ENCODE measurements at regions not wholly inside any gene's neighbourhood (a gene's known extent, or its start where the extent isn't known, plus 50 kb on each side); places are given as distances from the start of the nearest gene placed in this dataset.
A peak's percentile ranks its signal among the peaks of the same experiment; 100 is the strongest.
"Not testable (repeated sequence)": the region's sequence is repeated elsewhere in the genome, so short reads cannot be mapped to it uniquely, and the experiment has no call there.

DNA sequence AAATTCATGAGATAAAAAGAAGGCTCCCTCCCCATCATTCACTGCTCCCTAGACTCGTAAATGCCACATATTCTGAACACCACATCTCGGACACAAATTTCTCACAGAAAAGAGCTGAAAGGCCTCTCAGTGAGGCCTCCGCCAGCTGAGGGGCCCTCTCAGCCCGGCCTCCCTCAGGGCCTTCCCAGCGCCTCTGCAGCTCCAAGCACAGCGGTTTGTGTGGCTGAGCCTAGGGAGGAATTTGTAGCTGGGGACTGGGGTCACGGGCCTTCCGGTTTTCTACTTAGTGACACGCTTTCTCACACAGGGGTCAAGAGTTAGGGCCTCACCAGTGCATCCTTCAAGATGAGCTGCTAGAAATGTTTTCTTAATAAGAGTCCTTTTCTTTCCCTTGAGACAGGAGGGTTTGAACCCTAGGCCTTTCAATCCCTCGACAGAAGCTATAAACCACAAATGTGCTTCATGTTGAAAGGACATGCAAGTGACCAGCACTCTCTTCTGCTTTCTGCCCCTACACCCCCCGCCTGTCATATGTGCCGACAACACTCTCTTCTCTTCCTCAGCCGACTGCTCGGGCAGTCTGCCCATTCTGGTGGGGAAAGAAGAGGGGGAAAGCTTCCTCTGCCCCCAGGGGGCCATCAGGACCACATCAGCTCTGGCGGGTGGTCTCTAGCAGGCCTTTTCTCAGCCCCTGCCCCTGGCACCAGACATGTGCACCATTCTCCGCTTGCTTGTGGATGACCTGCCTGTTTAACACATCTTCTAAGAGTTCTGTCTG is 104.9 kb downstream of the CHIC2 start:
- DNase-seq = no peak

DNA sequence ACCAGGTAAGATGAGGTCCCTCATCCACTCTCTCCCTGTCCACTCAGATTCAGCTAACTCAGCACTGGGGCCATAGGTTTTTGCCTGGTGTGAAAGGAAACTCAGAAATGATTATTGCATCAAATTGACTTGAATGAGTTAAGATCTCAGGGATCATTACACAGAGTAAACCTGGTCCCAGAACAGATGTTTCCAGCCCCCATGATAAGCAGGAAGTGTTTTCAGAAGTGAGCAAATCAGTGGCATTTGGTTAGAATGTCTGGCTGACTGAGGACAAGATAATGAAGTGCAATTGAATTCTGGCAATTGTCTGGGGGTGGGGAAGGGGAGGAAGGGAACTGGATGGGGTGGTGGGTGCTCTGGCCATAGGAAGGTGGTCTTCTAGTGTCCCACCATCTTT is 108.0 kb downstream of the CHIC2 start:
- DNase-seq = no peak

DNA sequence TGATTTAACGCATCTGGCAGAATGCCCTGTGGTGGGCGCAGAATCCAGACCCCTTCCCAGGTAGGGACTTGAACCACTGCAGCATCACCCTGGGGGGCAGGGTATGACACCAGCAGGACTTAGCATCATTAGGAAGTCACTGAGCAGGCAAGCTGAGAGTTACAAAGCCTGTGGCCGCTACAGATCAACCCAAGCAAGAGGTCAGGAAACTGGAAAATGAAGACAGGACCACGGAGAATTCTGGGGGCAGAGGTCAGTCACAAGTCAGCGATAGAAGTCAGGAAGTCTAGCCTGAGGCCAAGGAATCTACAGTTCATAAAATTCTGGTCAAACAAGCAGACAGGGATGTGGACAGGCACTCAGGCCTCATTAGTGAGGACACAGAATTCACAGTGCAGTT is 108.4 kb downstream of the CHIC2 start:
- DNase-seq = no peak

DNA sequence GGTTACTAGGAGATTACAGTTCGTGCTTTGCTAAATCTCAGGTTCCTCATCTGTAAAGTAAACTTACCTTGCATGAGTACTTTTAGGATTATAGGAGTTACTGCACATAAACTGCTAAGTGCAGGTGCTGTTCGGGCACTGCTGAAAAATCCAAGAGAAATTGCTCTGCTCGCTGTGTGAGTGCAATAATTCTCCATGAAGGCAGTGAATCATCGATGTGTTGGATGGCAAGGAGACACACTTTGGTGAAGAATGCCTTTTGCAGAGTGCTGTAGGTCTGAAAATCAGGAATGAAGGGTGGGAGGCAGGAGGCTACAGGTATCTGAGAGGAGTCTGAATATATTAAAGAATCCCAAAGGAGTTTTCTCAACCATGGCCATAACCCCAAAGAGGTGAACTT is 113.0 kb downstream of the CHIC2 start:
- no peak for DNase-seq

DNA sequence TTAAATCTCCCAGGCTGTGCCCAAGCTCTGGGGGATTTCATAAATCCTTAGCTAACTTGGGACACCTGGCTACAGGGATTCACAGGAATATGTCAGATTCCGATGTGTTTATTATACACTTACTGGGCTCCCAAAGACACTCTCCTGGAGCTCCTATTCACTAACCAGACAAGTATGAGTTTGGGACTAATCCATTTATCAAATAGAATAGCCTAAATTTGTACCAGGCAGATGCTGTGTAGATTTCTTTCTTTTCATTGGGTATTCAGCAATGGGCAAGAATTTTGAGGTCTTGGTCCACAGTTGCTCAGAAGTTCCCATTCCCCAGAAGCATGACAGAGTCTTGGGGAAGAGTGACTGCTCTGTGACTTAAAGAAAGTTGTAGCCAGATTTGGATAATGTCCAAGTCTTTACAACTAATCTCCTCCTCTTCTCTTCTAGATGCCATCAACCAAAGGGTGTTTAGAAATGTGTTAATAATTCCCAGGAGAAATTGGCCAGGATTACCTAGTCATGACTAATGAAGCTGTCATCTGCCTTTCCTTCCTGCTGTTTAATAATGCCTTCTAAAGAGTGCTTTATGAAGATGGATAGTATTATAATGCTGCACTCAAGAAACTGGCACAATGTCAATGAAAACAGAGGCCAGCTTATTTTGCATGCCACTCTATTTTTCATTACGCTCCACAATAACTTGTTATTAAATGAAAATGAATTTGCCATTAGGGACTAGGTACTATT is 120.9 kb downstream of the CHIC2 start:
- DNase-seq = no peak

DNA sequence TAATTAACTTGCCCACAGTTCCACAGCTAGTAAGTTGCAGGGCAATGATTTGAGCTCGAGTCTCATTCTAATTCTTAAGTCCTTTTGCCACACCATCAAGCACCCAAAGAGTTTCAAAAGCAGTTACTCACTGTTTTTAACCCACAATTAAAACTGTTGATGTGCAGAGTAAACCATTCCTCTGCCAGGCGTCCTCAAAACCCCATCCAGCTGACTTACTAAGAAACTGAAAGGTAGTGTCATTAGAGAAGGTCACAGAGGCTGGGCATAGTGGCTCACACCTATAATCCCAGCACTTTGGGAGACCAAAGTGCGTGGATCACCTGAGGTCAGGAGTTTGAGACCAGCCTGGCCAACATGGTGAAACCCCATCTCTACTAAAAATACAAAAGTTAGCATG is 121.7 kb downstream of the CHIC2 start:
- DNase-seq = no peak

DNA sequence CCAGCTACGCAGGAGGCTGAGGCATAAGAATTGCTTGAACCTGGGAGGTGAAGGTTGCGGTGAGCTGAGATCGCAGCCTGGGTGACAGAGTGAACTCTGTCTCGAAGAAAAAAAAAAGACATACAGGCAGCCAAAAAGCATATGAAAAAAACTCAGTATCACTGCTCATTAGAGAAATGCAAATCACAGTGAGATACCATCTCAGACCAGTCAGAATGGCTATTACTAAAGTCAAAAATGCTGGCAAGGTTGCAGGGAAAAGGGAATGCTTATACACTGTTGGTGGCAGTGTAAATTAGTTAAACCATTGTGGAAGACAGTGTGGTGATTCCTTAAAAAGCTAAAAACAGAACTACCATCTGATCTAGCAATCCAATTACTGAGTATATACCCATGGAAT is 123.1 kb downstream of the CHIC2 start:
- DNase-seq = no peak

DNA sequence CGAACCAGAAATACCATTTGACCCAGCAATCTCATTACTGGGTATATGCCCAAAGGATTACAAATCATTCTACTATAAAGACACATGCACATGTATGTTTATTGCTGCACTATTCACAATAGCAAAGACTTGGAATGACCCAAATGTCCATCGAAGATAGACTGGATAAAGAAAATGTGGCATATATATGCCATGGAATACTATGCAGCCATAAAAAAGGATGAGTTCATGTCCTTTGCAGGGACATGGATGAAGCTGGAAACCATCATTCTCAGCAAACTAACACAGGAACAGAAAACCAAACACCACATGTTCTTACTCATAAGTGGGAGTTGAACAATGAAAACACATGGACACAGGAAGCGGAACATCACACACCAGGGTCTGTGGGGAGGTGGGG is 124.5 kb downstream of the CHIC2 start:
- DNase-seq = not testable (repeated sequence)

DNA sequence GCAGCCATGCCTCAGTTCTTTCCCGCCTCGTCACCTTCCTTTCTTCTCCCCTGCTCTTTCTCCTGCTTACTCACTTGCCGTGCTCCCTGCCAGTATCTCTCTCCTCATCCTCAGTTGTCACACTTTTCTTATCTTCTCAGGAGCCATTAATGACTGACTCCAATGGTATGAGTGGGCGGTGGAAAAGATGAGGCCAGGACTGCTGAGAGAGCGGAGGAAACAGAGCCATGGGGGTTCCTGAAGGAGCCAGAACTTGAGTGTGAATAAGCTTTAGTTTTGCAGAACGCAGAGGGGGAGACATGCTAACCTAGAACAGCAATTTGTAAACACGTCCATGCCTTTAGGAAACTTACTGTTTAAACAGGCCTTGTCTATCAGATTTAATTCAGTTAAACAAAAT is 126.5 kb downstream of the CHIC2 start:
- DNase-seq = no peak

DNA sequence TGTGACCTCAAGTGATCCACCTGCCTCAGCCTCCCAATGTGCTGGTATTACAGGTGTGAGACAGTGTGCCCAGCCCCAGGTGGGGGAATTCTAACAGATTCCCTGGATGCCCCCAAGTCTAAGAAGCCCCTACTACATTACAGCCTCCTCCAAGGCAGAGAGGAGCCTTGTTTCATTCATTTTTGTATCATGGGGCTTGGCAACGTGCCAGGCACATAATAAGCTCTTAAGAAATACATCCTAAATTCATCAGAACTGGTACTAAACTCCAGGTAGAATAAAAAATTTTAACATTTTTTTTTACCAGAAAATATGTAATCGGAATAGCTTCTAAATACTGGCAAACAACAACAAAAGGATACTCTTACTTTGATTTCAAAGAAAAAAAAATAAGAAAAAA is 127.1 kb downstream of the CHIC2 start:
- no peak for DNase-seq

DNA sequence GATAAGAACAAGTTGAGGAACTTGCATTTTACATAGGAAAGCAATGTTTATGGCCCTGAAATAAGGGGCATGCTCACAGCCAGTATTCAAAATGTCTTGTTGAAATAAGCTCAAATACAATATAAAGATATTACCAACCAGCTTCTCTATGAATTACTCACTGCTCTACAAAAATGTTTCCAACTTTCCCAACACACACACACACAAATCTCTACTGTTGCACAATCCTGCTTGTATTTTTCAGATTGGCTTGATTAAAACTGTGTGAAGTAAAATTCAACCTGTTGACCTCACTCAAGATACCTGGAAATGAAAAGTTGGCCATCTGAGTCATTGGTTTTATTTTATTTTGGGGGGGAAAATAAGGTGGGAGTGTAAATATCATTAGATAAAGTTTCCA is 128.6 kb downstream of the CHIC2 start:
- no peak for DNase-seq

DNA sequence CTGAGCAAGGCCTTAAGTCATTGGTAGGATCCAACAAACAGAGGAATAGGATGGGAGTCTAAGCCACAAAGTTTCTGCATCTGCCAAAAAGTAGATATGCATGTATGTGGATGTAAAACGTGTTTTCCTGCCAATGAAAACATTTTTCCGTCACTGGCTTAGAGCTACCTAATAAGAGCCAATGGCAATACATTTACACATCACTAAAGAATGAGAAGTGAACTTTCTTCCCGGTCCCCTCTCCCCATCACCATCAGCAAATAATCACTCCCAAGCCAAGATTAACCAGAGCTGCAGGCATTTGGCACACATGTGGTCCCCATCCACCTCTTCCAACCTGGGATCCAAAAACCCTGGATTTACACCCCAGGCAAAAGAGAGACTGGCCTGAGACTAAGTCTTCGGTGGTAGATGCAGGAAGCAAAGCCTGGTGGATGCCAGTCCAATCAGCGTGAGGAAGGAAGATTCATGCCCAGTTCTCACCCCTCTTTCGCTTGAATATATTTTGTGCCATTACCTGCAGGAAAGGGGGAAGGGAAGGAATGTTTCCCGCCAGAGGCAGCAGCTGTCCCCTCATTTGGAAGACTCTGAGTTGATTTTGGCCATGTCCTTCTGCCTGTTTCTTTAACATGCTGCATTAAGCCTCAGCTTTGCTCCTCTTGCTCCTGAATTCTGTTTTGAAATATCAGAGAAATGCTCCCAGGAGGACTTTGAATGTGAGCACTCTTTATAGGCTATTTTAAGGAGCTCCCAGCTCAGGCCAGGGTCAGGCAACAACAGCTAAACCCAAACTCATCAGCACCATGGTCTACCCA is 131.4 kb downstream of the CHIC2 start:
- DNase-seq = no peak

DNA sequence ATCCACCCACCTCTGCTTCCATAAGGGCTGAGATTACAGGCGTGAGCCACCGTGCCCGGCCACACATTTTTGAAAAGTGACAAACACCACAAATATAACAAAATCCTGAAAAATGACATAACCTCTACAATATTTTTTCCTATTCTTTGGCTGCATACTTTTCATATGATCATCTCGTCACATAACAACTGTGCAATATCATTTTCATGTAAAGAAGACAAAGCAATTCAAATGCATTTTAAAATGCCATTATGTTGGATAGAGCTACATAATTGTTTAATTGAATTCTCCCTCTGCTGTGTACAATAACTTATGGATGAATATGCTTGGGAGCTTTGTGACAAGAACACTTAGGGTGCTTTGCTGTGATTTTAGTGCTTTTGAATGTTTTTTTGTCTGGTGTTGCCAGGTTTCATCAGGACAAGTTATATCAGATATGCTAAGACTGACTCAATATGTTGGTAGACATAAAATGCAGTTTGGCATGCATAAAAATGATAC is 132.9 kb downstream of the CHIC2 start:
- DNase-seq = no peak

DNA sequence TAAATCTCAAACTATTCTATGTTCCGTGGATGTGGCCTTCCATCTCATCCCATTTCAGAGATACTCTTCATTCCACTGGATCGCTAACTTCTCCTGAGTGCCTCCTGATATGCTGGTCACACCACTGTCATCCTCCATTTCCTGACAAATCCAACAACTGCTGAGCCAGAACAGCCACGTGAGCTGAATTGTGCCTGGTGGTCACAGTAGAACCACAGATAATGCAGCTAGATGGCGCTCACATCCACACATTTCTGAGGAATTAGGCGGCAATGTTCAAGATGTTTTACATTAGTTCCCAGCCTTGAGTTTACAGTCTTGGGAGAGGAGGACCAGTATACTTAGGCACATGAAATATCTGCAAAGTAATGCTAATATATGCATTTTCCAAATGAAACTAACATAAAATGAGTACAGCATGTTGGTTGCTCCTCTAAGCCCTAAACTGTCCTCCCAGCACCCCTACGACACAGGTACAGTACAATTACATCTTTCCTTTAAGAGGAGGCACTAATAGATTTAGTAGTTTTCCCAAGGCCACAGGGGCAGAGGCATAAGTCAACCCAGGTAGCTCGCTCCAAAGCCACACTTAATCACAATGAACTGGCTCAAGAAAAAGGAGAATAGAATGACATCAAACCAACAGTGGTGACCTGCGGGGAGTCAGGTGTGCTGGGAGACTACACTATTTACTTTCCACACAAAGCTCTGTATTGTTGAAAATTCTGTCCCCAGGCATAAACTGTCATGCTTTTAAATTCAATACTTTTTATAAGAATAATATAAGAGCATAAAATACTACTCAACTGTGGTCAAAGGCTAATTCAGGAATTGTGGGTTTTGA is 134.2 kb downstream of the CHIC2 start:
- DNase-seq = peak; percentile 83

DNA sequence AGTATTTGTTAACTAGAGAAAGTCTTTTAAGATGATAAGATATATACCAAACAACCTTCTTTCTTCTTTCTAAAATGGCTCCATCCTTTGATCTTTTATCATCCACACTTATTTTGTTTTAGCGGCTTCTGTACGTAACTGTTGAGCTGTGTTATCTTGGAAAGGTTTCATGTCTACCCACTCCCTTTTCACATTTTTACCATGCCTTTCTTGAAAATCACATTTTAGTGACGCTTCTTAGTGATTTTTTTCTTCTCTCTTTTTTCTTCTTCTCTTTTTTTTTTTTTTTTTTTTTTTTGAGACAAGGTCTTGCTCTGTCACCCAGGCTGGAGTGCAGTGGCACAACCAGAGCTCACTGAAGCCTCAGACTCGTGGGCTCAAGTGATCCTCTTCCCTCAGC is 135.1 kb downstream of the CHIC2 start:
- no peak for DNase-seq

DNA sequence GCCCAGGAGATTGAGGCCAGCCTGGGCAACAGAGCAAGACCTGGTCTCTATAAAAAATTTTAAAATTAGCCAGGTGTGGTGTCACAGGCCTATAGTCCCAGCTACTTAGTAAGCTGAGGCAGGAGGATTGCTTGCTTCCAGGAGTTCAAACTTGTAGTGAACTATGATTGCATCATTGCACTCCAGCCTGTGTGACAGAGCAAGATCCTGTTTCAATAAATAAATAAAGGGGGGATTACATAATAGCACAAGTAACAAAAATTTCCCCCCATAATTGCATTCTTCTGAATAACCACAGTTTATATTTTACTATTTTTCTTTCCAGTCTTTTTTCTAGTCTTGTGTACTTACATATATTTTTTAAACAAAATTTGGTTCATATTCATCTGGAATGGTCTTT is 135.6 kb downstream of the CHIC2 start:
- DNase-seq = peak; percentile 32

DNA sequence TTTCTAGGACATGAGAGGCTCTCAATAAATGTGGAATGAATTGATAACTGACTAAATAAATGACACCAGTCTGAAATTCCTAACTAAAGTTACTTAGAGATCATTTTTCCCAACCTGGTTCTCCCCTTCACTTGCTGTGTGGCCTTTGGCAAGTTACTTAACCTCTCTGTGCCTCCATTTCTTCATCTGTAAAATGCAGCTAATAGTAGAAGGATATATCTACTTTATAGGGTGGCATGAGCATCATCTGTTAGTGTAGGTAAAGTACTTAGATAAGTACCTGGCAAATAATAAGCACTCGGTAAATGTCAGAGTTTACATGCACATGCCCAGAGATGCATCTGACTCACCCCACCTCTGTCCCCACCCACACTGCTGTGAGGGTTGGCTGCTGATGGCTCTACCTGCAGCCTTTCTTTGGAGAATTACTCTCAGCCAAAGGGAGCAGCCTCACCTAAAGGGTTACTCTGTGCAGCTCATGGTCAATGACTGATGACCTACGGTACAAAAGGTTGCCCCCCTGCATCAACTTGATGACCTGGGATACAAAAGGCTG is 139.3 kb downstream of the CHIC2 start:
- DNase-seq = no peak

DNA sequence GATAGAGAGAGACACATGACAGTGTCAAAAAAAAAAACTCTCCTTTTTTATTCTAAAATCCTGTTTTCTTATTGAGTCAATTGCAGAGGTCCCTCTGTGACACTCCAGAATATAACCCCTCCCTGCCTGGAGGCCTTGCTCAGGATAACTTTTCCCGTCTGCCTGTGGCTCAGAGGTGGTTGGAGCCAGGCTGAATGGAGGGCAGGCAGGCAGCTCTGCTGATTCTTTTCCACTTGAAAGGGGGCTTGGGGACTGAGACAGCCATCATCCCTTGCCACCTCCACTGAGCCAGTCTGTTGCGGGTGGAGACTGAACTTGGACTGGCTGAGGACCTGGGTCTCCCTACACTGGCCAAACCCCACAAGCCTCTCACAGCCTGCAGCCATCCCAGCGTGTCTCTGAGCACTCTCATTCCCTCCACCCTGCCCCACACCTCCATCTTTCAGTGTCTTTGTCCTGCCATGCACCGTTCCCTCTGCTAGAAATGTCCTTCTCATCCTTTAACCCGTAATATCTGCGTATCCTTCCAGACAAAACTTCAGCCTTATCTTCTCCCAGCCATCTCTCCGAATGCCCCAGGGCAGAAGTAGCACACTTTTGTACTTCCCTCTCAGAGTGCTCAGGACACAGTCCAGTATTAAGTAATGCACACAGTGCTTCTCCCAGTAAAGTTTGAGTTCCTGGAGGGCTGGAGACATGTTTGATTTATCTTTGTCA is 139.9 kb downstream of the CHIC2 start:
- no peak for DNase-seq

DNA sequence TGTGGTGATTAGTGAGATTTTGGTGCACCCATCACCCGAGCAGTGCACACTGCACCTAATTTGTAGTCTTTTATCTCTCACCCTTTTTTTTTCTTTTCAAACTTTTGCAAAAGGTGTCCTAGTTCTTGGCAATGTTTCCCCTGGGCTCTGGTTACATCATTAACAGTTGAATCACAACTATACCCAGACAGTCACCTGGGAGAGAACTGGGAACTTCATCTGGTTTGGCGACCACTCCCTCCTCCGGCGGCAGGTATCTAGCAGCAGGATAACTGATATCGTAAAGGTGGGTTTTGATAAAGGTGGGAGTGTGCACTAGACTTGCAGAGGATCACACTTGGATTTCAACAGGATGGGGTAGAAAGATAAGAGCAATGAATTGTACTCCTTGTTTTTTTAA is 140.5 kb downstream of the CHIC2 start:
- no peak for DNase-seq

DNA sequence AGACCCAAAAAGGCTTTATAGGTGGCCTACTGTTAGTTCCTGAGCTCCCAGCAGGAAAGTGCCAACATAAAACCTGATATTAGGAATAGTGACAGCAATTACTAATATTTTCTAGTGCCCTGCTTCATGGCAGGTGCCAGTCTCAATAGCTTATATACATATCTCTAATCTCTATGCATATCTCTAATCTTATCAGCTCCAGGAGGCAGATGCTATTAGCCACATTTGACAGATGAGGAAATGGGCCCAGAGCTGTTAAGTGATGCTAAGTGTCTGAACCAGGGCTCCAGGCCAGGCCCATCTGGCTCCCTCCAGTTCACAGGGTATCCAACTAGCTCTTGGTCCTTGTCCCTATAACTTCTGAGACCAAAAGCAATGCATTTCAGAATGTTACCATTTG is 142.5 kb downstream of the CHIC2 start:
- DNase-seq = no peak

DNA sequence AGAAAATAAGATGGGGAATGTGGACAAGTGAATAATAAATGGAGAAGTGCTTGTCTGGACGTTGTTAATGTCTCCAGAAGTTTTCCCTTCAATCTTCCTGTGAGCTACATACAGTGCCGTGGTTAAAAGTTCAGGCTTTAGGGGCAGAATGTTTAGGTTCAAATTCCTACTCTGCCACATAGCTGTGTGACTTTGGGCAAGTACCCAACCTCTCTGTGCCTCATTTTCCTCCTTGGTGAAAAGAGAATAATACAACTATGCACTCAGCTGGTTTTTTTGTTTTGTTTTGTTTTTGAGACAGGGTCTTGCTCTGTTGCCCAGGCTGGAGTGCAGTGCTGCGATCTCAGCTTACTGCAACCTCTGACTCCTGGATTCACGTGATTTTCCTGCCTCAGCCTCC is 143.5 kb downstream of the CHIC2 start:
- DNase-seq = no peak

DNA sequence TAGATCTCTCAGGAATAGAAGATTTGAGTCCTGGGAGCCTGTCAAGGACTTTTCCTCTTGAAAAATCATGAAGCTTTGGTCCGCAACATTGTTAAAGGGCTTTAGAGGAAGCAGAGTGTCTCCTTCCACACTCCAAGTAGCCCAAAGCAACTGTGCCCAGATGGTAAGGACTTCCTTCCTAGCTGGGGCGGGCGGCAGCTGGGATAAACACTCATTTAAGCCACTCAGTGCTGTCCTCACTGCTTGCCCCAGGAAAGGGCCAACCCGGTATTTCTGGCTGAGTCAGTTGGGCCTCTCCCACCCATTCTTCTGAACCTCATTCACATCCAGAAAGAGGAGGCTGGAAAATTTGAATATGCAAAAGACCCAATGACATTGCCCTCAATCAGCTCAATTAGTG is 144.3 kb downstream of the CHIC2 start:
- DNase-seq = peak; percentile 72

All from suppressor macrophage treated with lipopolysaccharide for 4 hours (primary cell).